ENCODE measurements at regions not wholly inside any gene's neighbourhood (a gene's known extent, or its start where the extent isn't known, plus 50 kb on each side); places are given as distances from the start of the nearest gene placed in this dataset.
A peak's percentile ranks its signal among the peaks of the same experiment; 100 is the strongest.
"Not testable (repeated sequence)": the region's sequence is repeated elsewhere in the genome, so short reads cannot be mapped to it uniquely, and the experiment has no call there.

DNA sequence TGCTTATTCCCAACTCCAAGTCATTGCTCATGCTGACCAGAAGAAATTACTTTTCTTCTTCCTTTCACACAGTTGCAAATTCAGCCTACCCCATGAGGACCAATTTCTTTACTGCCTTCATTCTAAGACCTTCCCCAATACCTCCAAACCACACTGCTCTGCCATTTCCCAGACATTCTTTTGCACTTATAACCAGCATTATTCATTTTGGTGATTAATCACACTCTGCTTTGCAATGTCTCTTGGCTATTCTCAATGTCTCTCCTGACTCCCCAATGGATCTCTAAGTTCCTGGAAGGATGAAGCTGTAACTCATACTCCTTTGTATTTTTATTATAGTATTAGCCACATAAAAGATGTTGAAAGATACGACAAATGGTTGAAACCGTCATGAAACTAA is 105.7 kb upstream of the RANBP3L start:
- H3K79me2 ChIP-seq (ENCODE audit: low read length): no peaks in the 10 kb centered on the region
- no peaks in the 10 kb centered on the region for H3K36me3 ChIP-seq (replicated peaks; ENCODE audit: insufficient read depth, low read length)
- DNase-seq: no peak
- H3K9me3 ChIP-seq (replicated peaks; ENCODE audit: insufficient read depth, low read length): no peaks in the 10 kb centered on the region
- no peak overlapping the region for H3K4me3 ChIP-seq (ENCODE audit: low read length)
- no peak overlapping the region for H3K4me2 ChIP-seq (ENCODE audit: low read depth, low read length)
- no peaks in the 10 kb centered on the region for H3K9me2 ChIP-seq (replicated peaks; ENCODE audit: insufficient read depth, low read length)
- no peaks in the 10 kb centered on the region for H4K20me1 ChIP-seq (ENCODE audit: insufficient read depth, low read length)
- no peak overlapping the region for H3K27ac ChIP-seq (ENCODE audit: low read length)
- no peak overlapping the region for H2AFZ ChIP-seq (ENCODE audit: low read length)
- no peaks in the 10 kb centered on the region for H3F3A ChIP-seq (ENCODE audit: insufficient read depth, low read length)
- H3K9ac ChIP-seq (ENCODE audit: low read length): no peak overlapping the region
- no peaks in the 10 kb centered on the region for H3K27me3 ChIP-seq (replicated peaks; ENCODE audit: insufficient read depth, low read length)
- H3K4me1 ChIP-seq (ENCODE audit: low read length): no peaks in the 10 kb centered on the region
- TF ChIP-seq EZH2 (optimal IDR thresholded peaks at IDR 0.05; ENCODE audit: low read depth, low read length) (no peak), CTCF (IDR thresholded peaks at IDR 0.05; ENCODE audit: low read length) (no peak), EZH2phosphoT487 (IDR thresholded peaks at IDR 0.05; ENCODE audit: low read length) (no peak)

DNA sequence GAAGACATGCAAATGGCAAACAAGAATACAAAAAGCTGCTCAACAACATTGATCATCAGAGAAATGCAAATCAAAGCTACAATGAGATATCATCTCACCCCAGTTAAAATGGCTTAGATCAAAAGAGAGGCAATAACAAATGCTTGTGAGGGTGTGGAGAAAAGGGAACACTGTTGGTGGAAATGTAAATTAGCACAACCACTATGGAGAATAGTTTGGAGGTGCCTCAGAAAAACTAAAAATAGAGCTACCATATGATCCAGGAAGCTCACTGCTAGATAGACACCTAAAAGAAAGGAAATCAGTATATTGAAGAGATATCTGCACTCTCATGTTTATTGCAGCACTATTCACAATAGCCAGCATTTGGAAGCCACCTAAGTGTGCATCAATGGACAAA is 108.0 kb upstream of the RANBP3L start:
- H3K4me2 ChIP-seq (ENCODE audit: low read depth, low read length); H3K9me3 ChIP-seq (replicated peaks; ENCODE audit: insufficient read depth, low read length); H3K4me3 ChIP-seq (ENCODE audit: low read length); H3K9ac ChIP-seq (ENCODE audit: low read length); H3K4me1 ChIP-seq (ENCODE audit: low read length); H3F3A ChIP-seq (ENCODE audit: insufficient read depth, low read length); H3K27ac ChIP-seq (ENCODE audit: low read length); H3K36me3 ChIP-seq (replicated peaks; ENCODE audit: insufficient read depth, low read length); H3K9me2 ChIP-seq (replicated peaks; ENCODE audit: insufficient read depth, low read length); H3K27me3 ChIP-seq (replicated peaks; ENCODE audit: insufficient read depth, low read length); H2AFZ ChIP-seq (ENCODE audit: low read length); DNase-seq; H3K79me2 ChIP-seq (ENCODE audit: low read length); H4K20me1 ChIP-seq (ENCODE audit: insufficient read depth, low read length): not testable (repeated sequence)

DNA sequence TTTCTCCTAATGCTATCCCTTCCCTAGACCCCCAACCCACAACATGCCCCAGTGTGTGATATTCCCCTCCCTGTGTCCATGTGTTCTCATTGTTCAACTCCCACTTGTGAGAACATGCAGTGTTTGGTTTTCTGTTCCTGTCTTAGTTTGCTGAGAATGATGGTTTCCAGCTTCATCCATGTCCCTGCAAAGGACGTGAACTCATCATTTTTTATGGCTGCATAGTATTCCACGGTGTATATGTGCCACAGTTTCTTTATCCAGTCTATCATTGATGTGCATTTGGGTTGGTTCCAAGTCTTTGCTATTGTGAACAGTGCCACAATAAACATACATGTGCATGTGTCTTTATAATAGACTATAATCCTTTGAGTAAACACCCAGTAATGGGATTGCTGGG is 109.0 kb upstream of the RANBP3L start:
- H3F3A ChIP-seq (ENCODE audit: insufficient read depth, low read length); H3K4me3 ChIP-seq (ENCODE audit: low read length); H3K4me2 ChIP-seq (ENCODE audit: low read depth, low read length); H4K20me1 ChIP-seq (ENCODE audit: insufficient read depth, low read length); H3K79me2 ChIP-seq (ENCODE audit: low read length); H2AFZ ChIP-seq (ENCODE audit: low read length); H3K36me3 ChIP-seq (replicated peaks; ENCODE audit: insufficient read depth, low read length); H3K27ac ChIP-seq (ENCODE audit: low read length); H3K9me2 ChIP-seq (replicated peaks; ENCODE audit: insufficient read depth, low read length); H3K9ac ChIP-seq (ENCODE audit: low read length); H3K9me3 ChIP-seq (replicated peaks; ENCODE audit: insufficient read depth, low read length); H3K4me1 ChIP-seq (ENCODE audit: low read length); DNase-seq; H3K27me3 ChIP-seq (replicated peaks; ENCODE audit: insufficient read depth, low read length): not testable (repeated sequence)

DNA sequence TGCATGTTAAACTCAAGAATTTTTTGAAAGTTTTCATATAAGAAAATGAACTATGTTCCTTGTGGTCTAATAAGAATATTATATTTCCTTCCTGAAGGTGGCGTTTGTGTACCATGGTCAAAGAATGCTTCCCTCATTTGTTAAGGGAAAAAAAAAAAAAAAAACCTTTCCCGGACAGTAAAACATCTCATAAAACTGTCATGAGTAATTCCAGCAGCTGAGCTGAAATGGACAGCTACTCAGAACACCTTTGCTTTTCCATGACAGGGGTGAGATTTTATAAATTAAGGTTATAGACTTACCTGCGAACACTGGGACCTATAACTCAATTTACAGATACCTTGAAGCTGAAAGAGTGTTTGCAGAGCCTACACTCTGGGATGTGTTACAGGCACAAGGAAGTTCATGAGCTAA is 113.2 kb upstream of the RANBP3L start:
- Histone ChIP-seq H3K4me3 (ENCODE audit: low read length) (no peak overlapping the region), H3K9me2 (replicated peaks; ENCODE audit: insufficient read depth, low read length) (no peaks in the 10 kb centered on the region), H4K20me1 (ENCODE audit: insufficient read depth, low read length) (no peaks in the 10 kb centered on the region), H2AFZ (ENCODE audit: low read length) (no peak overlapping the region), H3K36me3 (replicated peaks; ENCODE audit: insufficient read depth, low read length) (no peaks in the 10 kb centered on the region), H3K27ac (ENCODE audit: low read length) (no peak overlapping the region), H3K9ac (ENCODE audit: low read length) (no peak overlapping the region), H3K4me2 (ENCODE audit: low read depth, low read length) (no peak overlapping the region), H3K27me3 (replicated peaks; ENCODE audit: insufficient read depth, low read length) (no peaks in the 10 kb centered on the region), H3K9me3 (replicated peaks; ENCODE audit: insufficient read depth, low read length) (no peaks in the 10 kb centered on the region), H3F3A (ENCODE audit: insufficient read depth, low read length) (no peaks in the 10 kb centered on the region), H3K4me1 (ENCODE audit: low read length) (peaks cover 10% of the 10 kb centered on the region), H3K79me2 (ENCODE audit: low read length) (no peaks in the 10 kb centered on the region)
- peak; percentile 37 for DNase-seq
- TF ChIP-seq CTCF (IDR thresholded peaks at IDR 0.05; ENCODE audit: low read length) (peak; percentile 49), EZH2 (optimal IDR thresholded peaks at IDR 0.05; ENCODE audit: low read depth, low read length) (no peak), EZH2phosphoT487 (IDR thresholded peaks at IDR 0.05; ENCODE audit: low read length) (no peak)
